Amniotic epithelial cell (primary cell): ENCODE measurements at regions not wholly inside any gene's neighbourhood (a gene's known extent, or its start where the extent isn't known, plus 50 kb on each side); places are given as distances from the start of the nearest gene placed in this dataset.
"Not testable (repeated sequence)": the region's sequence is repeated elsewhere in the genome, so short reads cannot be mapped to it uniquely, and the experiment has no call there.

Experiments used
- DNase-seq: peaks from one replicate; pipeline ENCODE4 v3.0.0-alpha.2; 2010; ENCODE audit warnings: low read depth

DNA sequence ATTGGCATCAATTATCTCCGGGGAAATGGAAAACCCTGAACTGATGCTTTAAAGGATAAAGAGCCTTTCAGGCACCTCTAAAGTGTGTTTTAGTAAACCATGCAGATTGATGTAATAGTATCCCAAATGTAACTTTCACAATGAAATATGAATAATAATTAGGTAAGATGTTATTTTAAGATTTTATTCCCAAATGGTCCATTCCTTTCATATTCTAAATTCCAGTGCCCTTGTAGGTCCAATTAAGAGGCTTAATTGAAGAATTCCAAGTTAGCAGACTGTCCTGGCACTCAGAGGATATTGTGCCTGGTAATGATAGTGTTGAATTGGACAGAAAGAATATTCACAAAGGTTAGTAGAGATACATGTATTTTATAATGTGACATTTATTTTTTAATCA lies 352.5 kb upstream of the NUDT12 start:
- no peak for DNase-seq

- DNase-seq = no peak
These were observed 348.2 kb upstream of the NUDT12 start for GRCh38 chr5:103910786-103911185.

DNA sequence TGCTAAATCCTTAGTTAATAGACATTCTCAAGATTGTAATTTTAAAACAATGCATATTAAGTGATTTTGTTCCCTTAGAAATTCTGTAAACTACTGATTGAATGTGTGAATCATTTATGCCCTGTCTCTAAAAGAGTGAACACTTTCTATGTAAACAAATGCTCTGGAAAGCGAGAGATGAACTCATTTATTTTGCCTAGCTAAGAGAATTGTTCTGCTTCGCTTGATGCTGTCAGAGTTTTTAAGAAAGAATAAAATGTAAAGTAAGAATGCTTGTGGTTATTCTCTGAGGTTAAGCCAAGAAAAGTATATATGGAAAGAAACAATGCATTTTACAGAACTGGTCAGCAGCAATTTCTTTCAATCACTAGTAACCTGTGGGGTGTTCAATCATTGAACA lies 347.4 kb upstream of the NUDT12 start:
- no peak for DNase-seq

- no peak for DNase-seq
These were observed 346.8 kb upstream of the NUDT12 start for GRCh38 chr5:103909391-103909790.

DNA sequence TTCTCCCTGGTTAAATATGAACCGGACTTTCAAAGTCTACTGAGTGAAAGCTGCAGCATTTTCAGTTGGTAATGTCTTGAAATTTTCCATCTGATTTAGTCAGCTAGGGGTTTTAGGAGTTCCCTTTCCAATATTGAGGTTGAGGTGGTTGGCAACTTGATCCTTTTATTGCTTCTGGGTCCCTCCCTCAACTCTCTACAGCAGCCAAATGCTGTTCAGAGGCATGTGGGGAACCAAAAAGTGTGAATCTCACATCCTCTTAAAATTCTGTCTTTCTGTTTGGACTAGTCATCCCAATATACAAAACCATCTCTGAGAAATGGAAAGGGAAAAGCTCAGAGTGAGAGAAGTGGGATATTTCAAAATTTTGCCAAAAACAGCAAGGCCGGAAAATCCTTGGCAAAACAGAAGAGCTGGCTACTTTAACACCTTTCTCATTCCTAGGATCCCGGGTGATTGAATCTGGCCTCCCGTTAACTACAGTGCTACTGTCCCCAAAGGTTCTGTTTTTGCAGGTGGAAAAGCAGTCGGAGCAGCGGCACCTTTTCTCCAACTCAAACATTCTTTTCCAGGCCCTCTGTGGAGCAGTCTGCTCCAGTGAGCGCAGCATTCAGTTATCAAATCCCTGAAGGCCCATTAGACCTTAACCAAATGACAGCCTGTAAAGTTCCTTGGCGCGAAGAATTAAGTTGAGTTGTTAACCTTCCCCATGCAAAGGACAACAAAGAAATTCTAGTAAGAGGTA lies 345.9 kb upstream of the NUDT12 start:
- no peak for DNase-seq

GRCh38 chr5:103907001-103907400 lies 344.4 kb upstream of the NUDT12 start:
- no peak for DNase-seq

DNA sequence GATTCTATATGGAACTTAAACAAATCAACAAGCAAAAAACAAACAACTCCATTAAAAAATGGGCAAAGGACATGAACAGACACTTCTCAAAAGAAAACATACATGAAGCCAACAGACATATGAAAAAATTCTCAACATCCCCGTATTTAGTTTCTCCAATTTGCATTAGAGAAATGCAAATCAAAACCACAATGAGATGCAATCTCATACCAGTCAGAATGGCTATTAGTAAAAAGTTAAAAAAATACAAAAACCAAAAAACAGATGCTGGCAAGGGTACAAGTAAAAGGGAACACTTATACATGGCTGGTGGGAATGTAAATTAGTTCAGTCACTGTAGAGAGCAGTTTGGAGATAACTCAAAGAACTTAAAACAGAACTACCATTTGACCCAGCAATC lies 342.1 kb upstream of the NUDT12 start:
- no peak for DNase-seq

DNA sequence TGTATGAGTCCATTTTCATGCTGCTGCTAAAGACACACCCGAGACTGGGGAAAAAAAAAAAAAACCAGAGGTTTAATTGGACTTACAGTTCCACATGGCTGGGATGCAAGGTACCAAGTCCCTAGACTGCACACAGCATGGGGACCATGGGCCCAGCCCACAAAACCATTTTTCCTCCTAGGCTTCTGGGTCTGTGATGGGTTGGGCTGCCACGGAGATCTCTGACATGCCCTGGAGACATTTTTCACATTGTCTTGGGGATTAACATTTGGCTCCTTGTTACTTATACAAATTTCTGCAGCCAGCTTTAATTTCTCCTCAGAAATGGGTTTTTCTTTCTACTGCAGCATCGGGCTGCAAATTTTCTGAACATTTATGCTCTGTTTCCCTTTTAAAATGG lies 340.3 kb upstream of the NUDT12 start:
- no peak for DNase-seq

- no peak for DNase-seq
These were observed 339.3 kb upstream of the NUDT12 start for GRCh38 chr5:103901885-103902284.

- DNase-seq = no peak
These were observed 334.0 kb upstream of the NUDT12 start for GRCh38 chr5:103896593-103896992.

- no peak for DNase-seq
These were observed 333.1 kb upstream of the NUDT12 start for GRCh38 chr5:103895738-103896137.

DNA sequence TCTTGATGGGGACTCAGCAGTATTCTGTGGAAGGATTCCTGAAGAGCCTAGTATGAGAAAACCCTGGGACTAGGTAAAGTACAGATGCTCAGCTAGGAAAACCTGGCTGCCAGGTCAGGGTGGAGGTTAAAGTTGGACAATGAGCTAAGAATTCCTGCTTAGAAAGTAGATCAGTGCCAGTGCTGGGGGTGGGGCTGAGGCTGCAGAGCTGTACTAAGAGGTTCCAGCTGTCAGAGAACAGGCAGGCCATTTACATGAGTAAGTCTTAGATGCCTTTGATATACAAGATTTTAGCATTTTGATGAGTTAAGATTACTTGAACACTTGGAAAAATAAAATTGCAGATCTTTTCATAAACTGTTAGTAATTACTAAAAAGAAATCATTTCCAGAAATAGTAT lies 332.3 kb upstream of the NUDT12 start:
- DNase-seq = peak; percentile 3

DNA sequence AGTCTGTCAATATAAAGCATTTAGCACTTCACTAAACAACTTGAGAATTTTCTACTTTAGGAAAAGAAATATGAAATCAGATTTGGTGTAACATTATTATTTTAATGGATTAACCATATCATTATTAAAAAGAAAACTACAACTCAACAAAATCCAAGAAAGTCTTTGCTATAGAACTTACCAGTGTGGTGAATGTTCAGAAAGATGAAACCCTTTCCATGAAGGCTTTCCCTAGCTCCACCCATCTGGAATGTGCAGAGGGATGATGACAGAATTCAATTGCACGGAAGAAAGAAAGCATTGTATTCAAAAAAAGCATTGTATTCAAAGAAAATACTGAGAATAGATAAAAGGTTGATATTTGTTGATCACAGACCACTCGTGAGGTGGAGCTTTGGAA lies 328.6 kb upstream of the NUDT12 start:
- DNase-seq = no peak

GRCh38 chr5:103890313-103890712 lies 327.7 kb upstream of the NUDT12 start:
- DNase-seq = no peak

DNA sequence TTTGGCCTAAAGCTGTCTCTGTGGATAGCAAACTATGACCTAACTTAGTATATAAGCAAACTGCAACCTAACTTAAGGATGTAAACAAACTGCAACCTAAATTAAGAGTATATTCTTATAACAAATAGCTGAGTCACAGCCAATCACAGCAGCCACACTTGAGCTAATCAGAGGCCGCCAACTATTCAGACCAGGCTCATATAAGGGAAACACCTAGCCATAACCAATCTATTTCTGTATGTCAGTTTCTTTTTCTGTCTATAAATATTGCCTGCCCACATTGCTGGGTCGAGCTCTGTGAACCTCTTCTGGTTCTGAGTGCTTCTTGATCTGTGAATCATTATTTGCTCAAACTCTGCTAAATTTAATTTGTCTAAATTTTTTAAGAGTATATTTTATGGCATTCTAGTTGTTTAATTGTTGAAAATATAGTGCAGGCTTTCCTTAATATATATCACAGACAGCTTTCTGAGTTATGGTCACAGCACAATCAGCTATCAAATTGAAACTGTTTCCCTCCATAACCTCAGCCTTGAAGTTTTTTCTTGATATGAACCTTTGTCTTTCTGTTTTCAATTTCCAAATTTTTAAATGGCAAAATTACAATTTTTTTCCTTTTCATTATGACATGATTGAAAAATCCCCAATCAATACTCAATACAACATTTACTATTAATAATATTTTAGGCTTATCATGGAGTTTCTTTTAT lies 327.1 kb upstream of the NUDT12 start:
- no peak for DNase-seq

DNA sequence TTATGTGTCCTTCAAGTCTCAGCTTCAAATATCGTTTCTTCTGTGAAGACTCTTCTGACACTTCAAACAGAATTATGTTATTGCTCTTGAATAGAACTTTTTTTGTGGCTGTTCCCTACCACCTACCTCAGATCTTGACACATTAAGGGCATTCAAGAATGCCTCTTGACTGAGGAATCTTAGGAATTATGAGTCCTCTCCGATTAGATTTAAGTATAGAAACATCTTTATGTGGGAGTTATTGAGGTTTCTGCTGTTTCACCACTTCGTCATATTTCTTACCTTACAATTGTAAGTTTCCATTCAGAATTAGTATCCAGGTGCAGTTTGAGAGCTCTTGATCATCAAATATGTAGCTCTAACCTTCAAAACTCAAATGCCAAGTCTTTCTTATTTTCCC lies 324.2 kb upstream of the NUDT12 start:
- DNase-seq = peak; percentile 35

DNA sequence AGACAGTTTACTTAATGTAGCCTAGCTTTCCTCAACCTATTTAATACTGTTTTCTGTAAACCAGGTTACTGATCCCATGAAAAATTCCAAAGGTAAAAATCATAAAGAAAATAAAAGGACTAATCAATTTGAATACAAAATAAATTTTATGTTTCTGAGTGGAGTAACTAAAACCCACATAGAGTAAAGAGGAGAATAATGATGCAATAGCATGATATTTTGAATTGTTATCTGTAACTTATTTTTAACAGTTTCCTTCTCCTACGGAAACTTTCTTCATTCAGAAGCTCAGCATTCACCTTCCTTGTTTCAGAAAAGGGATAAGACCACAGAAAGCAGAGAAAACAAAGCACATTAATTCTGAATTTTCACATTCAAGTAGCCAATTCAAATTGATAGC lies 320.6 kb upstream of the NUDT12 start:
- no peak for DNase-seq

DNA sequence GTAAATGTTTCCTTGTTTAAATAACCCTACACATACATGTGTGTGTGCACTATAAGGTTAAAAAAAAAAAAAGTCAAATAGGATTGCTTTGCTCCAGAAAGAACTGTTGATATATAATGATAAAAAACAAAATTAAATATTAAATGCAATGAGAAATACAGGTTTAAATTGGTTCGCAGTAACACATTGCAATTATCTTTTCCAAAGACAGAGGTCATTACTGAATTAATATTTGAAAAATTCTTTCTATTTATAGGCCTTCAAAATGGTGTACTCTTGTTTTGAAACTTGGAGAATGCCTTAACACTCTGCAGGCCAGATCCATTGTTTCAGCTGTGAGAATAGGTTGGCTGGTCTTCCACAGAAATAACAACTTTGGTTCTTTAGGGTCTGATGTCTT lies 319.0 kb upstream of the NUDT12 start:
- DNase-seq = no peak

DNA sequence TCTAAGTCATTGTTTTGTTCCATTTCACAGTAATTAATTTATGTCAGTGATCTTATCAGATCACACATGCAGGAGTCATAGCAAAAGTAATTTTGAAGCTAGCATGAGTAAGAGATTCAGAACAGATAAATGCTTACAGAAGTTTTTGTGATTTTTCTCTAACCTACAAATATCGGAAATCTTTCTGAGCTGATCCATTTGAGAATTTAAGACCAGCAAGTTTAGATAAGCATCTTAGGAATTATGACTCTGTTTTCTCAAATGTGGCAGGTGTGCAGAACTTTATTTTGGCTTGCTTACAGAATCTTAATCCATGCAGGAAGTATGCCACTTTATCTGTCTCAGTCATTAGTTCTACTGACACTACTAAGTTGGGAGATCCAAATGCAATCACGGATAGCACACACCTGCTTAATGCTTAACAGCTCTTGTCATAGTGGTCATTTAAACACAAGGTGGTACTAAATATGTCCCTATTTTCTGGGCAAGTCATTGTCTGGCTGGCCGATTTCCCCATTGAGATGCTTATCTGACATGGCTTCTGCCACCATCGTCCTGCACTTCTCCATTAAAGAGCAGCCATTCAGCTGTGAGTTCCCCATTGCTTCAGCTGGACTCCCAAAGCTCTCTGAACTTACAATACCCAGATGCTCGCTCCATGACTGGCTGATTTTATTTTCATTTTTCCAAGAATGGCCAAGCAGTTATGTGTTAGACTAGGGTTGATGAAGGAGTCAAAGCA lies 305.4 kb upstream of the NUDT12 start:
- peak; percentile 64 for DNase-seq

GRCh38 chr5:103866169-103866568 lies 303.6 kb upstream of the NUDT12 start:
- peak; percentile 44 for DNase-seq

DNA sequence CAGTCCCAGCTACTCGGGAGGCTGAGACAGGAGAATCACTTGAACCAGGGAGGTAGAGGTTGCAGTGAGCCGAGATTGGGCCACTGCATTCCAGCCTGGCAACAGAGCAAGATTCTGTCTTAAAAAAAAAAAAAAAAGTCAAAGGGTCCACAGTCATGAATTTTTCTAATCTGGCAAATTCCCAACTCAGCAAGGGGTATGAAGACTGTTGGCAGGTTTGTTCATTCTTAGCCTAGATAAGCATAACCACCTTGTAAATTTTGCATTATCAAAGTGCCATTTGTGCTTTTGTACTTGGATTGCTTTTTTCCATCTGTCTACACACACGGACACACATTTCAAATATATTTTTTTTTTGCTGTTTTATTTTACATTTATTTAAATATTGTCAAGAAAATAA lies 299.8 kb upstream of the NUDT12 start:
- DNase-seq = peak; percentile 63

- no peak for DNase-seq
These were observed 297.7 kb upstream of the NUDT12 start for GRCh38 chr5:103860327-103860726.

DNA sequence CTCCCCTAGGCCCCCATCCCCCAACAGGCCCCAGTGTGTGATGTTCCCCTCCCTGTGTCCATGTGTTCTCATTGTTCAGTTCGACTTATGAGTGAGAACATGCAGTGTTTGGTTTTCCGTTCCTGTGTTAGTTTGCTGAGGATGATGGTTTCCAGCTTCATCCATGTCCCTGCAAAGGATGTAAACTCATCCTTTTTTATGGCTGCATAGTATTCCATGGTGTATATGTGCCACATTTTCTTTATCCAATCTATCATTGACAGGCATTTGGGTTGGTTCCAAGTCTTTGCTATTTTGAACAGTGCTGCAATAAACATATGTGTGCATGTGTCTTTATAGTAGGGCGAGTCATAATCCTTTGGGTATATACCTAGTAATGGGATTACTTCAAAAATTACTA lies 295.8 kb upstream of the NUDT12 start:
- DNase-seq = not testable (repeated sequence)
